ENCODE measurements at regions not wholly inside any gene's neighbourhood (a gene's known extent, or its start where the extent isn't known, plus 50 kb on each side); places are given as distances from the start of the nearest gene placed in this dataset.
A peak's percentile ranks its signal among the peaks of the same experiment; 100 is the strongest.

DNA sequence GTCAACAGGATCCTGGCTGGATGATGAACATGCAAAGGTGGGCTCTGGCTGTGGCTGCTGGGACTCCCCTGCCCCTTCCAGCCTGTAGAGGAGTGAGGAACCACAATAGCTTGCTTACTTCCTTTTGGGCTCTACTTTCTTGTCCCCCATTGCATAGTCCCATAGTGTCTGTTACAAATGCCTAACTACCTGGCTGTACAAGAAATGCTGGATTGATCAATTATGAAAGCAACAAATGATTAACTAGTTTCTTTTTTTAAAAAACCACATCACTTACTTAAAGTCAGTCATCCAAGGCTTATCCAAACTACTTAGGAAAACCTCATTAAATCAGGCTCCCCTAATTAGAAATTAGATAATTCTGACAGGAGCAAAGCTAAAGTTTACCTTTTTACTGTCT, 514.1 kb upstream of the PKN2 start:
- DNase-seq, result no peak
- H3K36me3 ChIP-seq (ENCODE audit: control insufficient read depth, insufficient read depth, low read length), result no peaks in the 10 kb centered on the region
- H3K9me3 ChIP-seq (ENCODE audit: control insufficient read depth, low read length), result no peaks in the 10 kb centered on the region

DNA sequence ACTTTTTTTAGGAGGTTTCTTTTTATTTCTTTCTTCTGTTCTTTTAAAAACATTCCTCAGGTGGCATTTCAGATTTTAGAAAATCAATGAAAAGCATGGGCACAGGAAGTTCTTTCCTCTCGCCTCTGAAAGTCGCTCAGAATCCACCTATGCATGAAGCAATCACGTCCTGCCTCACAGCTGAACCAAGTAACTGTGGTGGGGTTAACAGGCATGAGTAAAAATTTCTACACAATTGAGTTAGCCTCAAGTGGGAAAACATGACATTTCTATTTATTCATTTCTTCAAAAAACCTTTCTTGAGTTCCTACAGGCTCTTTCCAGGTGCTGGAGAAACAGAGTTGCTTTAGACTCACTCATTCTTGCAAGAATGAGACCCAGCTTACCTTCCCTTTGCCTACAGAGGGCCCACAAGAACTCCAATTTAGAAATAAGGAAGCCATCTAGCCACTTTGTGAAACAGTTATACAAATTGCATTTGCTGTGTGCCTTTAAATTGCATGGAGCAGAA, 508.9 kb upstream of the PKN2 start:
- H3K27ac ChIP-seq (ENCODE audit: insufficient read depth, low read length, poor library complexity, severe bottlenecking), result no peak overlapping the region
- DNase-seq, result no peak
- no peaks in the 10 kb centered on the region for H3K4me1 ChIP-seq (ENCODE audit: control insufficient read depth, insufficient read depth, low read length, poor library complexity, severe bottlenecking)
- no peaks in the 10 kb centered on the region for H3K36me3 ChIP-seq (ENCODE audit: control insufficient read depth, insufficient read depth, low read length)
- no peak overlapping the region for H3K4me3 ChIP-seq (ENCODE audit: insufficient read depth, low read depth, low read length, poor library complexity, severe bottlenecking)
- no peaks in the 10 kb centered on the region for H3K27me3 ChIP-seq (replicated peaks; ENCODE audit: control insufficient read depth, insufficient read depth, low read length, poor library complexity, severe bottlenecking)
- H3K9me3 ChIP-seq (ENCODE audit: control insufficient read depth, low read length), result no peaks in the 10 kb centered on the region

More for the DNA sequence above, 514.1 kb upstream of the PKN2 start:
- no peaks in the 10 kb centered on the region for H3K27me3 ChIP-seq (replicated peaks; ENCODE audit: control insufficient read depth, insufficient read depth, low read length, poor library complexity, severe bottlenecking)
- no peaks in the 10 kb centered on the region for H3K4me1 ChIP-seq (ENCODE audit: control insufficient read depth, insufficient read depth, low read length, poor library complexity, severe bottlenecking)
- H3K4me3 ChIP-seq (ENCODE audit: insufficient read depth, low read depth, low read length, poor library complexity, severe bottlenecking), result no peak overlapping the region
- no peak overlapping the region for H3K27ac ChIP-seq (ENCODE audit: insufficient read depth, low read length, poor library complexity, severe bottlenecking)

DNA sequence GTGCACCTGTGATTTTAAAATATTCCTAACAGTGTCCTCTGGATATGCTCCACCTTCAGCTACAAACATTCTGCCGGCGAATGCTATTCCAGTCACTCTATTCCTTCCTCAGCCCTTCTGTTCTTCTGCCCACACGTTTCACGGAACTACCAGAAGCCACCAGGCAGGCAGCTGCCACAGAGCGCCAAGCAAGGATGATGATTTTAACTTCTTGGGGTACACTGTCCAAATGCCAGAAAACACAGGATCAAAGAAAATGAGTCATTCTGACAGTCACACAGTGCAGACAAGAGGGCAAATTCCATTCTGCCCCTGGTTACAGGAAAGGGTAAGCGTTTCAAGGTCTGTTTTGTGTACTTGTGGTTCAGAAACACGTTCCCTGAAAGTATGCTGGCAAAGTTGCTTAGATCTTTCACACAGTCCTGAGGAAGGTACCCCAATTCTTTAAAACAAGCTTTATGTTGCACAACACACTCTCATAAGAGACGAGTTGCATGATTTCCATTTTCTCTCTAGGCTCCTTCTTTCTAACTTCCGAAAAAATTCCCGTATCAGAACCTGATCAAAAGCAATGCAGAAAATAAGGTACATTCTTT, 508.3 kb upstream of the PKN2 start:
- H3K36me3 ChIP-seq (ENCODE audit: control insufficient read depth, insufficient read depth, low read length), result no peaks in the 10 kb centered on the region
- H3K27ac ChIP-seq (ENCODE audit: insufficient read depth, low read length, poor library complexity, severe bottlenecking), result no peak overlapping the region
- H3K4me3 ChIP-seq (ENCODE audit: insufficient read depth, low read depth, low read length, poor library complexity, severe bottlenecking), result no peak overlapping the region
- no peaks in the 10 kb centered on the region for H3K9me3 ChIP-seq (ENCODE audit: control insufficient read depth, low read length)
- no peak for DNase-seq
- no peaks in the 10 kb centered on the region for H3K27me3 ChIP-seq (replicated peaks; ENCODE audit: control insufficient read depth, insufficient read depth, low read length, poor library complexity, severe bottlenecking)
- no peaks in the 10 kb centered on the region for H3K4me1 ChIP-seq (ENCODE audit: control insufficient read depth, insufficient read depth, low read length, poor library complexity, severe bottlenecking)

DNA sequence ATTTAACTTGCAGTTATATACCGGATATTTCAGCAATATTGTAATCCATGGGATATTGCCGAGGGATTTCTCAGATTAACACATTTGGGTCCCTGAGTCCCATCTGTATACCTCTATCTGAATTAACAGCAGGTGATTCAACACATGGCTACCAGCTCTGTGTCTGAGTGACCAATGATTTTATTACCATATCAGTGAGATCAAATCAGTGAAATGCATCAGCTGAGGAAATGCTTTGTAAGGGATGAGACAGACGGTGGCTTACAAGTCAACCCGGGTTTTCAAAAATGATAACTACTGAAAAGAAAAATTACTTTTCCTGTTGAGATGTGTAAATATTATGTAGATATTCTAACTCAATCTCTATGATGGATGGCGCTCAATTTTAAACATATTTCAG, 504.1 kb upstream of the PKN2 start:
- no peaks in the 10 kb centered on the region for H3K27me3 ChIP-seq (replicated peaks; ENCODE audit: control insufficient read depth, insufficient read depth, low read length, poor library complexity, severe bottlenecking)
- H3K27ac ChIP-seq (ENCODE audit: insufficient read depth, low read length, poor library complexity, severe bottlenecking), result no peak overlapping the region
- no peaks in the 10 kb centered on the region for H3K36me3 ChIP-seq (ENCODE audit: control insufficient read depth, insufficient read depth, low read length)
- DNase-seq, result no peak
- H3K4me1 ChIP-seq (ENCODE audit: control insufficient read depth, insufficient read depth, low read length, poor library complexity, severe bottlenecking), result no peaks in the 10 kb centered on the region
- H3K4me3 ChIP-seq (ENCODE audit: insufficient read depth, low read depth, low read length, poor library complexity, severe bottlenecking), result no peak overlapping the region
- H3K9me3 ChIP-seq (ENCODE audit: control insufficient read depth, low read length), result no peaks in the 10 kb centered on the region

DNA sequence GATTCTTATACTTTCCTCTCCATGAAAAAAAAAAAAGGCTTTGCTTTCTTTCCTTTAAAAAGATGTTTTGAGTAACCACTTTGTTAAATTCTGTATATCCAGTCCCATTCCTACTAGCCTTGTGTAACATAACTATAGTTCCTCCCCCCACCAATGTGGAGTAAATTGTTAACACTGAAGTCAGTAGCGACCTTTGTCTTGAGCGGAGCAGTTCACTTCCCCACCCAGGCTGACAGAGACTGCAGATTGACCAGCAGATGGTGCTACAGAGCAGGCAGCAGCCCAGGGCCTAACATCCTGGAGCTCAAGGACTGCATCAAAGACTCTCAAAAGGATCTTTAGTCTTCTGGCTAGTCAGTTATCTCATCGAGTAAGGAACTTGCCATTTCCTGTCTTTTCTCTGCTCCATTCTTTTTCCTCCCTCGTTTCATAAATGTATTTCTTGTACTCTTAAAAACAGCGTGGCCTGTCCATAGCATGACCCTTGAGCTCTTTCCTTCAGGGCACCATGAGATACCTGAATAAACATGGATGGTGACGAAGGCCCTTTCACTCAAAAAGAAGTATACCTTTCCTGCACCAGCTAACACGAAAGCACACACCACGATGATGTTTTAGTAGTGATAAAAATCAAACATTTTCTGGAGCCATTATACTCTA, 503.5 kb upstream of the PKN2 start:
- Histone ChIP-seq H3K27me3 (replicated peaks; ENCODE audit: control insufficient read depth, insufficient read depth, low read length, poor library complexity, severe bottlenecking) (no peaks in the 10 kb centered on the region), H3K9me3 (ENCODE audit: control insufficient read depth, low read length) (no peaks in the 10 kb centered on the region), H3K36me3 (ENCODE audit: control insufficient read depth, insufficient read depth, low read length) (no peaks in the 10 kb centered on the region), H3K4me1 (ENCODE audit: control insufficient read depth, insufficient read depth, low read length, poor library complexity, severe bottlenecking) (no peaks in the 10 kb centered on the region), H3K4me3 (ENCODE audit: insufficient read depth, low read depth, low read length, poor library complexity, severe bottlenecking) (no peak overlapping the region), H3K27ac (ENCODE audit: insufficient read depth, low read length, poor library complexity, severe bottlenecking) (no peak overlapping the region)
- DNase-seq, result peak in 1 of 3 donors; percentile 2

DNA sequence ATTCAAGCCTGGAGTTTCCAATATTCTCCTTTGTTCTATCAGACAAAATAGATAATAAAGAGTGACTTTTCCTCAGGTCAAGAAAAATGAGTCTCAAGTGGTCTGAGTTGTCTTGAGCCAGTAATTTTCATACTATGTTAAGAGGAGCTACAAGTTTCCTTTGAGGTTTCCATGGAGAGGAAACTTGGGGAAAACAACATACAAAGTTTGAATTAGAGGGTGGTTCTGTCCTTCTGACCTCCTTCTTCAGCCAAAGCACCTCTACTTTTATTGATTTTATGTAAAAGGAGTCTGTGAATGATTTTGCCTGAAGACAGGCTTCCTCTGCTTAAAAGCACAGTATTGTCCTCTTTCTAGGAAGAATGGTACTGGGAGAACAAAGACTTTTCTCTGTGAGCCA, 497.2 kb upstream of the PKN2 start:
- H3K9me3 ChIP-seq (ENCODE audit: control insufficient read depth, low read length), result no peaks in the 10 kb centered on the region
- H3K36me3 ChIP-seq (ENCODE audit: control insufficient read depth, insufficient read depth, low read length), result no peaks in the 10 kb centered on the region
- DNase-seq, result no peak
- H3K4me3 ChIP-seq (ENCODE audit: insufficient read depth, low read depth, low read length, poor library complexity, severe bottlenecking), result no peak overlapping the region
- no peak overlapping the region for H3K27ac ChIP-seq (ENCODE audit: insufficient read depth, low read length, poor library complexity, severe bottlenecking)
- no peaks in the 10 kb centered on the region for H3K4me1 ChIP-seq (ENCODE audit: control insufficient read depth, insufficient read depth, low read length, poor library complexity, severe bottlenecking)
- no peaks in the 10 kb centered on the region for H3K27me3 ChIP-seq (replicated peaks; ENCODE audit: control insufficient read depth, insufficient read depth, low read length, poor library complexity, severe bottlenecking)

DNA sequence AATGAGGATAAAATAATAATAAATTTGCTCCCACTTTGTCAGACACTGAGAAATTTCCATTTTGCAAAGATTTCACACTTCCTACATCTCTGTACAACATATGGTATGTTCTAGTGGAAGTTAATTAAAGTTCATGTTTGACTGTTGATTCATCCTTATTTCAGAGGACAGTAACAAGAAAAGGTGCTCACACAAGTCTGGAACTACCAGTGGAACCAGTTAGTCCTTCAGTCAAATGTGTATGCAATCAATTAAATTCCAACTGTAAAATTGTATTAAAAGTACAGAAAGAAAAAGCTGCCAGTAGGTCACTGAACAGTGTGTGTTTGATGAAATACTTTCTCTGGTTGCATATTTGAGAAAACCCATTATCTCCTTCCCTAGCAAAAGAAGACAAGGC, 496.0 kb upstream of the PKN2 start:
- H3K27ac ChIP-seq (ENCODE audit: insufficient read depth, low read length, poor library complexity, severe bottlenecking), result no peak overlapping the region
- no peak overlapping the region for H3K4me3 ChIP-seq (ENCODE audit: insufficient read depth, low read depth, low read length, poor library complexity, severe bottlenecking)
- no peaks in the 10 kb centered on the region for H3K36me3 ChIP-seq (ENCODE audit: control insufficient read depth, insufficient read depth, low read length)
- no peaks in the 10 kb centered on the region for H3K9me3 ChIP-seq (ENCODE audit: control insufficient read depth, low read length)
- no peak for DNase-seq
- H3K4me1 ChIP-seq (ENCODE audit: control insufficient read depth, insufficient read depth, low read length, poor library complexity, severe bottlenecking), result no peaks in the 10 kb centered on the region
- no peaks in the 10 kb centered on the region for H3K27me3 ChIP-seq (replicated peaks; ENCODE audit: control insufficient read depth, insufficient read depth, low read length, poor library complexity, severe bottlenecking)

DNA sequence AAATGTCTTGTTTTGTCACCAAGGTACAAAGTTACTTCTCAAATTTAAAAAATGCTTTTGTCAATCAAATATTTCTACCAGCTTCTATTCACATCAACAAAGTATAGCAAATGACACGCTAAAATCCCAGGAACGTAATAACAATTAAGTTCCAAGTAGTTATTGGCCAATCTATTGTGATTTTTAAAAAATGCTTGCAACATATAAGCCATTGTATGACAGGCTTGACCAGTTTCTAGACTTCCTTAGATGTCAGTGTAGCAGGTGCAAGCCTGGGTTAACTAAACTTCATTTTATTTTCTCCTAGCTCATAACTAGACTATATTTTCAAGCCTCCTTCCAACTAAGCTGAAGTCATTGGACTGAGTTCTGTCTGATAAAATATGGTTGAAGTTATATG, 494.5 kb upstream of the PKN2 start:
- no peak overlapping the region for H3K27ac ChIP-seq (ENCODE audit: insufficient read depth, low read length, poor library complexity, severe bottlenecking)
- H3K27me3 ChIP-seq (replicated peaks; ENCODE audit: control insufficient read depth, insufficient read depth, low read length, poor library complexity, severe bottlenecking), result no peaks in the 10 kb centered on the region
- no peaks in the 10 kb centered on the region for H3K9me3 ChIP-seq (ENCODE audit: control insufficient read depth, low read length)
- no peaks in the 10 kb centered on the region for H3K4me1 ChIP-seq (ENCODE audit: control insufficient read depth, insufficient read depth, low read length, poor library complexity, severe bottlenecking)
- no peak overlapping the region for H3K4me3 ChIP-seq (ENCODE audit: insufficient read depth, low read depth, low read length, poor library complexity, severe bottlenecking)
- H3K36me3 ChIP-seq (ENCODE audit: control insufficient read depth, insufficient read depth, low read length), result no peaks in the 10 kb centered on the region
- no peak for DNase-seq

DNA sequence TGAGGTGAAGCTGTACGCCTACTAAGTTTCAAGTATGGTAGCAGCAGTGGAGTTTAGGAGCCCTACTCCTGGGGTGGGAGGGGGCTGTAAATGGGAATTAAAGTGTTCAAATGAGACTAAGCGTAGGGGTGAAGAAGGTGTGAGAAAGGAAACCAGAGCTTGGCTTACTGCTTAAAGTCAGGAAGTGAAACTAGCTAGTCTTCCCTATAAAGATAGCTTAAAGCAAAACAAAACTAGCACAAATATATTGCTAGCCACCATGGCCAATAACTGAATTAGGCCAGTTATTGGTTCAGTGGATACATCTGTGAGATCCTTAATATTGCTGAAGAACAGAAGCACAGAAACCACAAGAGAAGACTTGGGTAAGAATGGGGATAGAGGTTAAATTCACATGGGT, 492.2 kb upstream of the PKN2 start:
- Histone ChIP-seq H3K9me3 (ENCODE audit: control insufficient read depth, low read length) (no peaks in the 10 kb centered on the region), H3K27ac (ENCODE audit: insufficient read depth, low read length, poor library complexity, severe bottlenecking) (no peak overlapping the region)
- no peak for DNase-seq

DNA sequence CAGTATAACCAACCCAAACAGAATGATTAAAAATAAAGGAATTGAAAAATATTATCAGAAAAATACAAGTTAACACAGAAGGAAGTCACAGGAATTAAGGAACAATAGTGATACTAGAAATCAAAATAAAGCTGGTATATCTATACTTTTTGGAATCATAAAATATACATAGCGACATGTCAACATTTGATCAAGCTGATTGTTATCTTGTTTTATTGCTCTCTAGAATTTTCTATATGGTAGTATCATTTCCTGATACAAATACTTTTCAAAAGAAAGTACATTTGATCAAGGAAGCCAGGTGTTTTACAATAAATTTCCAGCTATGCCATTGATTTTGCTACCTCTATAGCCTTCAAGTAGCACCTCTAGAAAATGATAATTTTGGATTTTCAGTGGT, 489.5 kb upstream of the PKN2 start:
- H3K4me1 ChIP-seq (ENCODE audit: control insufficient read depth, insufficient read depth, low read length, poor library complexity, severe bottlenecking), result no peaks in the 10 kb centered on the region
- no peak overlapping the region for H3K4me3 ChIP-seq (ENCODE audit: insufficient read depth, low read depth, low read length, poor library complexity, severe bottlenecking)
- DNase-seq, result no peak
- H3K27ac ChIP-seq (ENCODE audit: insufficient read depth, low read length, poor library complexity, severe bottlenecking), result no peak overlapping the region
- no peaks in the 10 kb centered on the region for H3K27me3 ChIP-seq (replicated peaks; ENCODE audit: control insufficient read depth, insufficient read depth, low read length, poor library complexity, severe bottlenecking)
- no peaks in the 10 kb centered on the region for H3K9me3 ChIP-seq (ENCODE audit: control insufficient read depth, low read length)
- H3K36me3 ChIP-seq (ENCODE audit: control insufficient read depth, insufficient read depth, low read length), result no peaks in the 10 kb centered on the region

More for the DNA sequence above, 492.2 kb upstream of the PKN2 start:
- Histone ChIP-seq H3K4me3 (ENCODE audit: insufficient read depth, low read depth, low read length, poor library complexity, severe bottlenecking) (no peak overlapping the region), H3K36me3 (ENCODE audit: control insufficient read depth, insufficient read depth, low read length) (no peaks in the 10 kb centered on the region), H3K4me1 (ENCODE audit: control insufficient read depth, insufficient read depth, low read length, poor library complexity, severe bottlenecking) (no peaks in the 10 kb centered on the region), H3K27me3 (replicated peaks; ENCODE audit: control insufficient read depth, insufficient read depth, low read length, poor library complexity, severe bottlenecking) (no peaks in the 10 kb centered on the region)

Data from effector memory CD4-positive, alpha-beta T cell (primary cell).